ENCODE measurements at regions not wholly inside any gene's neighbourhood (a gene's known extent, or its start where the extent isn't known, plus 50 kb on each side); places are given as distances from the start of the nearest gene placed in this dataset.

GRCh38 chr11:123301696-123302400, 106.8 kb upstream of the CLMP start:
- DNase-seq: no peak

- DNase-seq: no peak
Measured at GRCh38 chr11:123301013-123301591, 106.1 kb upstream of the CLMP start.

GRCh38 chr11:123299721-123300120, 104.7 kb upstream of the CLMP start:
- no peak for DNase-seq

- DNase-seq: no peak
Measured at GRCh38 chr11:123298488-123299447, 103.7 kb upstream of the CLMP start.

GRCh38 chr11:123292647-123293046, 97.6 kb upstream of the CLMP start:
- DNase-seq: no peak

GRCh38 chr11:123291201-123291869, 96.3 kb upstream of the CLMP start:
- no peak for DNase-seq

GRCh38 chr11:123286761-123287160, 91.7 kb upstream of the CLMP start:
- no peak for DNase-seq

- no peak for DNase-seq
Measured at GRCh38 chr11:123286255-123286654, 91.2 kb upstream of the CLMP start.

GRCh38 chr11:123284454-123284853, 89.4 kb upstream of the CLMP start:
- no peak for DNase-seq

GRCh38 chr11:123282597-123282996, 87.5 kb upstream of the CLMP start:
- DNase-seq: no peak

GRCh38 chr11:123273616-123274015, 78.6 kb upstream of the CLMP start:
- DNase-seq: no peak

- no peak for DNase-seq
Measured at GRCh38 chr11:123272565-123272964, 77.5 kb upstream of the CLMP start.

GRCh38 chr11:123268156-123268555, 73.1 kb upstream of the CLMP start:
- DNase-seq: no peak

GRCh38 chr11:123265951-123266350, 70.9 kb upstream of the CLMP start:
- no peak for DNase-seq

- no peak for DNase-seq
Measured at GRCh38 chr11:123264431-123264780, 69.4 kb upstream of the CLMP start.

- DNase-seq: peak; percentile 51 to 52
Measured at GRCh38 chr11:123261345-123262106, 66.5 kb upstream of the CLMP start.

GRCh38 chr11:123260511-123261211, 65.6 kb upstream of the CLMP start:
- no peak for DNase-seq

GRCh38 chr11:123258877-123259276, 63.8 kb upstream of the CLMP start:
- no peak for DNase-seq

- DNase-seq: no peak
Measured at GRCh38 chr11:123257370-123257769, 62.3 kb upstream of the CLMP start.

- no peak for DNase-seq
Measured at GRCh38 chr11:123255909-123256308, 60.9 kb upstream of the CLMP start.

- DNase-seq: no peak
Measured at GRCh38 chr11:123254357-123254756, 59.3 kb upstream of the CLMP start.

GRCh38 chr11:123253911-123254310, 58.9 kb upstream of the CLMP start:
- DNase-seq: no peak
